Prostate gland (tissue), 2 donors: ENCODE measurements at regions not wholly inside any gene's neighbourhood (a gene's known extent, or its start where the extent isn't known, plus 50 kb on each side); places are given as distances from the start of the nearest gene placed in this dataset.

Experiments used
- CTCF ChIP-seq, 4 experiments: fragments of 200-600 bp in 2 of 4; fragments of 450-650 bp in 2 of 4; sonication (generic) in 2 of 4; IDR thresholded peaks; 1 replicate in 3 of 4; 2 replicates in 1 of 4; pipeline ENCODE4 v1.5.1; 2016 to 2019; ENCODE audit warnings: antibody characterized with exemption in 4 of 4, mild to moderate bottlenecking in 2 of 4, moderate library complexity in 2 of 4
- POLR2A ChIP-seq: fragments of 450-650 bp; IDR thresholded peaks from one replicate; pipeline ENCODE4 v1.6.1; 2016; ENCODE audit warnings: antibody characterized with exemption, mild to moderate bottlenecking
- POLR2AphosphoS5 ChIP-seq: sonication (generic); formaldehyde crosslinking; IDR thresholded peaks from one replicate; pipeline ENCODE4 v1.6.1; 2017; ENCODE audit warnings: antibody characterized with exemption

GRCh38 chr12:30428098-30428497 lies 267.6 kb downstream of the IPO8 start:
- TF ChIP-seq POLR2AphosphoS5 (no peak), CTCF (IDR thresholded peaks at IDR 0.05) (no peak), POLR2A (no peak)
